PC-9 (cell line): ENCODE measurements at regions not wholly inside any gene's neighbourhood (a gene's known extent, or its start where the extent isn't known, plus 50 kb on each side); places are given as distances from the start of the nearest gene placed in this dataset.
"Not testable (repeated sequence)": the region's sequence is repeated elsewhere in the genome, so short reads cannot be mapped to it uniquely, and the experiment has no call there.

Source experiments
- BruUV-seq: library from RNA; stranded (reverse); fragments of 400-500 nt; replicated peaks from 2 replicates; lab custom pipeline; 2021; lab: Mats Ljungman, UMichigan
- CTCF ChIA-PET: fragments of 300-600 bp; sonication (Branson Sonifier 250); formaldehyde crosslinking; loops from one replicate; lab custom pipeline; 2022; ENCODE audit warnings: antibody characterized with exemption; lab: Charles Lee
- POLR2A ChIA-PET: fragments of 300-600 bp; sonication (Branson Sonifier 250); formaldehyde crosslinking; loops from one replicate; lab custom pipeline; 2022; ENCODE audit warnings: antibody characterized with exemption; ENCODE audit not compliant: unreplicated experiment; lab: Charles Lee
- DNase-seq, 2 experiments: peaks; one replicate each; pipeline versions ENCODE4 v3.0.0 to v3.0.0-alpha.2; 2015 to 2022; ENCODE audit warnings: mixed read lengths in 1 of 2
- H2AFZ ChIP-seq: fragments of 200-600 bp; sonication (generic); 2 replicates; pipeline ENCODE4 v1.8.1; 2017; ENCODE audit warnings: antibody characterized with exemption
- H3F3A ChIP-seq: fragments of 200-600 bp; sonication (generic); 2 replicates; pipeline ENCODE4 v1.8.1; 2017; ENCODE audit warnings: antibody characterized with exemption, mild to moderate bottlenecking, low read depth; ENCODE audit not compliant: insufficient read depth
- H3K27ac ChIP-seq: fragments of 200-600 bp; sonication (generic); 2 replicates; pipeline ENCODE4 v1.6.1; 2016; ENCODE audit warnings: mixed run types
- H3K27me3 ChIP-seq: fragments of 200-600 bp; sonication (generic); 2 replicates; pipeline ENCODE4 v1.6.1; 2016; ENCODE audit warnings: low read depth, mixed run types; ENCODE audit not compliant: insufficient read depth
- H3K36me3 ChIP-seq: fragments of 200-600 bp; sonication (generic); 2 replicates; pipeline ENCODE4 v1.6.1; 2016; ENCODE audit warnings: low read depth, mixed run types
- H3K4me1 ChIP-seq: fragments of 200-600 bp; sonication (generic); replicated peaks from 2 replicates; pipeline ENCODE4 v1.6.1; 2016; ENCODE audit warnings: mixed run types; ENCODE audit not compliant: insufficient read depth
- H3K4me2 ChIP-seq: fragments of 200-600 bp; sonication (generic); 2 replicates; pipeline ENCODE4 v1.6.1; 2017; ENCODE audit warnings: mixed run types
- H3K4me3 ChIP-seq: fragments of 200-600 bp; sonication (generic); 2 replicates; pipeline ENCODE4 v1.6.1; 2016; ENCODE audit warnings: mixed run types
- H3K79me2 ChIP-seq: fragments of 200-600 bp; sonication (generic); 2 replicates; pipeline ENCODE4 v1.6.1; 2017; ENCODE audit warnings: low read depth, mixed run types
- H3K9me2 ChIP-seq: fragments of 200-600 bp; sonication (generic); 2 replicates; pipeline ENCODE4 v1.8.1; 2017; ENCODE audit warnings: mild to moderate bottlenecking; ENCODE audit not compliant: insufficient read depth
- H3K9me3 ChIP-seq: fragments of 200-600 bp; sonication (generic); 2 replicates; pipeline ENCODE4 v1.8.1; 2016; ENCODE audit warnings: low read depth; ENCODE audit not compliant: insufficient read depth
- H4K20me1 ChIP-seq: fragments of 200-600 bp; sonication (generic); 2 replicates; pipeline ENCODE4 v1.8.1; 2017; ENCODE audit not compliant: insufficient read depth
- intact Hi-C: fragments of 100-400 bp; cut with micrococcal nuclease; formaldehyde crosslinking; loops from one replicate; pipeline ENCODE4 v1.10.0; 2022; ENCODE audit not compliant: unreplicated experiment

DNA sequence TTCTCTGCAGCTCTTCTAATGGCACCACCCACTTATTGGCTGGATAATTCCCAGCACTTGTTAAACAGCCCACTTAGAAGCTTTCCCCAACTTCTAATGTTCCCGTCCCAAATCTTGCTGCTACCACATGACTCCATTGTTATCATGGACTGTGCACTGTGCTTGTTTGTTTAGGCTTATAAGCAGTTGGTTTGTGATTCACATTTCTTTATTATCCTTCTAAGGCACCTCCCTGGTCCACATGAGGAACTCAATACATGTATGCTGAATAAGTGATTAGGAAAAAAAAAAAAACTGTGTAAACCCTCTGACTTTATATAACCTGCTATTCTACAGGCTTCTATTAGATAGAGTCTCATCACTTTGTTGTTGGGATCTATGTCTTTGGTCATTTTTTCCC is 311.7 kb upstream of the CHRNA7 start:
- H3F3A ChIP-seq, H3K9me2 ChIP-seq, intact Hi-C loops, H3K4me3 ChIP-seq, H3K36me3 ChIP-seq, H3K4me1 ChIP-seq, H3K4me2 ChIP-seq, H3K9me3 ChIP-seq, H4K20me1 ChIP-seq, CTCF ChIA-PET, H2AFZ ChIP-seq, POLR2A ChIA-PET, BruUV-seq, DNase-seq, H3K27ac ChIP-seq, H3K27me3 ChIP-seq, H3K79me2 ChIP-seq: not testable (repeated sequence)

DNA sequence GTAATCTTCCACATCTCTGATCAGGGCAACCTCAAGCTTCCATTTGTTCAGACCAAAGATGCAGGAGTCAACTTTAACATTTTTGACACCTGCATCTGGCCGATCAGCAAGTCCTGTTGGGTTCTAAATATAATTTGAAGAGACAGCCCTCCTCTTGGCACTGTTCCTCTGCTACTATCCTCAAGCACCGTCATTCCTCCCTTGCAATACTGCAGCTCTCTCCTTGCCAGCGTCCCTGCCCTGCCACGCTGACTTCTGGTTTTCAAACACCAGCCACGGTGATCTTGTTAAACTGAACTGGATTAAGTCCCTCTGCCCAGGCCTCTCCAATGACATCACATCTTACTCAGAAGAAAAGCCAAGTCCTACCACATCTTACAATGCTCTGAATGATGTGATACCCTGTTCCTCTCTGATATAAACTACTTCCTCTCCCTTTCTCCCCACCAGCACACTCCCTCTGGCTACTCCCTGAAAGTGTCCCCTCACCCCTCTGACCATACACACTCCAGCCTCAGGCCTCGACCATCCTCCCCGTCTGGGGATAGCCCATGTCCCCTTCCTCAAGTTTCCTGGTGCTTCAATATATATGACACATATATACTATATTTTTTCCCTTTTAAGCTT is 310.8 kb upstream of the CHRNA7 start:
- H2AFZ ChIP-seq, H3K36me3 ChIP-seq, H3K9me2 ChIP-seq, H3K79me2 ChIP-seq, H3K4me2 ChIP-seq, H3K27me3 ChIP-seq, DNase-seq, BruUV-seq, H3K9me3 ChIP-seq, H3K4me3 ChIP-seq, H3K4me1 ChIP-seq, H4K20me1 ChIP-seq, CTCF ChIA-PET, intact Hi-C loops, POLR2A ChIA-PET, H3K27ac ChIP-seq, H3F3A ChIP-seq: not testable (repeated sequence)

DNA sequence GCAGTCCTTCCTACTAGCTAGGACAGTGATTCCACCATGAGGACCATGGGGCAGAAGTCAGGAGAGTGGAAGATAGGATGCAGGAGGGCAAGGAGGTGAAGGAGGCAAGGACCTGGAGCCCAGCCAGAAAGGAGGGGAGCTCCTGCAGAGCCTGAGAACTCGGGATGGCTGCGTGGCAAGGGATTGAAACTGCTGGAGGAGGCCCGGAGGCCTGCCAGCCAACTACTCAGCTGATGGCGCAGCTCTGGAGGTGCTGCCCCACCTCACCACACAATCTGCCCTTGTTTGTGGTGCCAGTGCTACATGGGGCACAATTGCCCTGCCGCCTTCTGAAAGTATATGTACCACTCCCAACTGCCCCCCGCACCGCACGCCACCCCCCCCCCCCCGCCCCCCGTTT is 307.3 kb upstream of the CHRNA7 start:
- H3K79me2 ChIP-seq, BruUV-seq, intact Hi-C loops, H3K27me3 ChIP-seq, H3K9me2 ChIP-seq, H3K4me2 ChIP-seq, H3K4me3 ChIP-seq, H3K9me3 ChIP-seq, H3K4me1 ChIP-seq, POLR2A ChIA-PET, H3K27ac ChIP-seq, CTCF ChIA-PET, H4K20me1 ChIP-seq, DNase-seq, H3F3A ChIP-seq, H2AFZ ChIP-seq, H3K36me3 ChIP-seq: not testable (repeated sequence)

DNA sequence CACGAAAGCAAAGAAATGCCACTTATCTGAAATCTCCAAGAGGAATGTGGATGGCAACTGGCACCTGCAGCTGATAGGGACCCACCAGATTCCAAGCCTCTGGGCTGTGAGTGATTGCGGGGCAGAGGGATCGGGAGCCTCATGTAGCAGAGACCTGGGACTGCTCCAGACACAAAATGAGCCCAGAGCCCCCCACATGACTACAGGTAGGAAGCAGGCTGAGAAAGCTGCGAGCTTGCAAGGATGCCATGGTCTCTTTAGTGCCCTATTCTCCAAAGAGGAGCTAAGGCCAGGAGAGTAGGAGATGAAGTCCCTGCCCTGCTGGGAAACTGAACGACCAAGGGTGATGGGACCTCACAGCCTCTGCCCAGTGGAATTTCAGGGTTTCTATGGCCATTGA is 305.4 kb upstream of the CHRNA7 start:
- BruUV-seq, CTCF ChIA-PET, POLR2A ChIA-PET, DNase-seq, H3K27me3 ChIP-seq, H3F3A ChIP-seq, H3K4me1 ChIP-seq, intact Hi-C loops, H3K4me3 ChIP-seq, H3K79me2 ChIP-seq, H3K36me3 ChIP-seq, H3K9me3 ChIP-seq, H3K27ac ChIP-seq, H2AFZ ChIP-seq, H3K4me2 ChIP-seq, H3K9me2 ChIP-seq, H4K20me1 ChIP-seq: not testable (repeated sequence)

DNA sequence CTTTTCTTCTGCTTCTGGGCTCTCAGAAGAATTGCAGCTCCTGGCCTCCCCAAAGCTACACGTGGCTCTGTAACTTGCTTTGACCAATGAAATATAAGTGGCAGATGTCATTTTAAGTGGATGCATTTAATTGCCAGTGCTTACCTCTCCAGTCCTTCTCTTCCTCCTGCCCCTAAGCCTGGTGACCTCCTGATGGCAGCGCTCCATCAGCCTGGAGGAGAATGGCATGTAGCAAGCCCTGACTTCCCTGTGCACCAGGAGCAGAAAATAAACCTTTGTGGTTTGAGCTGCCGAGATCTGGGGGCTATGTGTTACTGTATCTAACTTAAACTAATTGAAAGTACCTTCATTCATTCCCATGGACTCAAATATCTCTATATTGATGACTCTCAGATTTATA is 304.7 kb upstream of the CHRNA7 start:
- POLR2A ChIA-PET, intact Hi-C loops, DNase-seq: not testable (repeated sequence)

More for the DNA sequence above, 304.7 kb upstream of the CHRNA7 start:
- H3K27me3 ChIP-seq, H3F3A ChIP-seq, H3K4me3 ChIP-seq, H3K36me3 ChIP-seq, CTCF ChIA-PET, H3K9me2 ChIP-seq, H3K27ac ChIP-seq, H3K4me1 ChIP-seq, H4K20me1 ChIP-seq, H3K9me3 ChIP-seq, BruUV-seq, H3K4me2 ChIP-seq, H2AFZ ChIP-seq, H3K79me2 ChIP-seq: not testable (repeated sequence)
